WTC11 (cell line): ENCODE measurements at regions not wholly inside any gene's neighbourhood (a gene's known extent, or its start where the extent isn't known, plus 50 kb on each side); places are given as distances from the start of the nearest gene placed in this dataset.

ENCODE experiments used
- ATAC-seq: fragments of 200-7000 bp; cut with Tn5 transposase; 2 replicates; pipeline ENCODE4 v1.10.0; 2021; ENCODE audit warnings: mild to moderate bottlenecking, moderate library complexity
- CTCF ChIA-PET: fragments of 300-600 bp; sonication (Branson Sonifier 250); formaldehyde crosslinking; loops from one replicate; lab custom pipeline; 2021; ENCODE audit warnings: antibody characterized with exemption; lab: Charles Lee
- POLR2A ChIA-PET: fragments of 350-600 bp; sonication (Branson Sonifier 250); formaldehyde crosslinking; loops from one replicate; lab custom pipeline; 2021; ENCODE audit warnings: antibody characterized with exemption; lab: Charles Lee
- DNase-seq: peaks from one replicate; pipeline ENCODE4 v3.0.0; 2021; ENCODE audit warnings: low spot score
- H3K27ac Mint-ChIP-seq: 2 replicates; pipeline ENCODE4 v1.8.0; 2021; ENCODE audit warnings: mixed read lengths
- H3K27me3 Mint-ChIP-seq: 2 replicates; pipeline ENCODE4 v1.8.0; 2021; ENCODE audit warnings: low read depth, mild to moderate bottlenecking, moderate library complexity, mixed read lengths
- H3K36me3 Mint-ChIP-seq: 2 replicates; pipeline ENCODE4 v1.8.0; 2021; ENCODE audit warnings: mixed read lengths
- H3K4me1 Mint-ChIP-seq: 2 replicates; pipeline ENCODE4 v1.8.0; 2022; ENCODE audit warnings: mixed read lengths
- H3K4me3 Mint-ChIP-seq: 2 replicates; pipeline ENCODE4 v1.8.0; 2021; ENCODE audit warnings: mild to moderate bottlenecking, moderate library complexity, mixed read lengths
- H3K9me3 Mint-ChIP-seq: 2 replicates; pipeline ENCODE4 v1.8.0; 2021; ENCODE audit warnings: mixed read lengths
- ARID4B ChIP-seq: sonication (generic); formaldehyde crosslinking; IDR thresholded peaks from 2 replicates; pipeline ENCODE4 v1.8.0; 2023; ENCODE audit warnings: missing genetic modification reagents, mild to moderate bottlenecking, borderline replicate concordance
- ATF6 ChIP-seq: sonication (generic); formaldehyde crosslinking; IDR thresholded peaks from 2 replicates; pipeline ENCODE4 v1.8.1; 2023; ENCODE audit warnings: mild to moderate bottlenecking, missing genetic modification reagents
- CTCF ChIP-seq: fragments of 200-600 bp; IDR thresholded peaks from 2 replicates; pipeline ENCODE4 v1.8.0; 2022; ENCODE audit warnings: antibody characterized with exemption
- E2F4 ChIP-seq: sonication (generic); formaldehyde crosslinking; IDR thresholded peaks from 2 replicates; pipeline ENCODE4 v1.8.1; 2022; ENCODE audit warnings: low read depth, mild to moderate bottlenecking, moderate library complexity, missing genetic modification reagents, borderline replicate concordance
- E2F5 ChIP-seq: sonication (generic); formaldehyde crosslinking; IDR thresholded peaks from 2 replicates; pipeline ENCODE4 v1.8.1; 2022; ENCODE audit warnings: mild to moderate bottlenecking, moderate library complexity, missing genetic modification reagents
- IRF1 ChIP-seq: sonication (generic); formaldehyde crosslinking; IDR thresholded peaks from 2 replicates; pipeline ENCODE4 v1.8.0; 2023; ENCODE audit warnings: missing genetic modification reagents
- IRF2 ChIP-seq: sonication (generic); formaldehyde crosslinking; IDR thresholded peaks from 2 replicates; pipeline ENCODE4 v1.8.0; 2022; ENCODE audit warnings: low read depth, missing genetic modification reagents, borderline replicate concordance
- KAT7 ChIP-seq: sonication (generic); formaldehyde crosslinking; IDR thresholded peaks from 2 replicates; pipeline ENCODE4 v1.8.1; 2023; ENCODE audit warnings: missing genetic modification reagents, mild to moderate bottlenecking, borderline replicate concordance
- NFE2L1 ChIP-seq: sonication (generic); formaldehyde crosslinking; IDR thresholded peaks from 2 replicates; pipeline ENCODE4 v1.8.1; 2023; ENCODE audit warnings: missing genetic modification reagents
- NR1H2 ChIP-seq: sonication (generic); formaldehyde crosslinking; IDR thresholded peaks from 2 replicates; pipeline ENCODE4 v1.9.0; 2021; ENCODE audit warnings: mild to moderate bottlenecking, moderate library complexity, missing genetic modification reagents
- NR3C1 ChIP-seq: sonication (generic); formaldehyde crosslinking; conservative IDR thresholded peaks from 2 replicates; pipeline ENCODE4 v1.8.1; 2023; ENCODE audit warnings: low read depth, mild to moderate bottlenecking, missing genetic modification reagents
- STAT6 ChIP-seq: sonication (generic); formaldehyde crosslinking; conservative IDR thresholded peaks from 2 replicates; pipeline ENCODE4 v1.8.1; 2023; ENCODE audit warnings: mild to moderate bottlenecking, low read depth, missing genetic modification reagents, moderate library complexity
- TEAD1 ChIP-seq: sonication (generic); formaldehyde crosslinking; IDR thresholded peaks from 2 replicates; pipeline ENCODE4 v1.8.0; 2022; ENCODE audit warnings: mild to moderate bottlenecking, missing genetic modification reagents
- USF1 ChIP-seq: sonication (generic); formaldehyde crosslinking; IDR thresholded peaks from 2 replicates; pipeline ENCODE4 v1.8.0; 2022; ENCODE audit warnings: mild to moderate bottlenecking, missing genetic modification reagents
- ZMAT4 ChIP-seq: fragments of 250-450 bp; sonication (Bioruptor Pico); IDR thresholded peaks from 2 replicates; pipeline ENCODE4 v1.9.0; 2021; ENCODE audit warnings: mild to moderate bottlenecking
- ZNF219 ChIP-seq: sonication (generic); formaldehyde crosslinking; IDR thresholded peaks from 2 replicates; pipeline ENCODE4 v1.8.0; 2023; ENCODE audit warnings: missing genetic modification reagents, mild to moderate bottlenecking, borderline replicate concordance
- ZNF232 ChIP-seq: sonication (generic); formaldehyde crosslinking; IDR thresholded peaks from 2 replicates; pipeline ENCODE4 v1.8.0; 2022; ENCODE audit warnings: mild to moderate bottlenecking, missing genetic modification reagents

GRCh38 chr6:139833592-139833991 is 459.1 kb upstream of the CITED2 start:
- Mint-ChIP-seq H3K9me3 (peaks cover 5% of the 10 kb centered on the region), H3K27me3 (no peaks in the 10 kb centered on the region), H3K36me3 (no peaks in the 10 kb centered on the region), H3K27ac (no peak overlapping the region), H3K4me1 (no peaks in the 10 kb centered on the region), H3K4me3 (no peak overlapping the region)
- CTCF ChIA-PET = no interaction called here
- TF ChIP-seq IRF2 (CRISPR knock-in tag) (no peak), ZMAT4 (CRISPR knock-in tag) (no peak), NR3C1 (CRISPR knock-in tag) (no peak), ARID4B (CRISPR knock-in tag) (no peak), NFE2L1 (CRISPR knock-in tag) (no peak), TEAD1 (CRISPR knock-in tag) (no peak), E2F4 (CRISPR knock-in tag) (no peak), NR1H2 (CRISPR knock-in tag) (no peak)
- POLR2A ChIA-PET = no interaction called here
- ATAC-seq = no peak
- DNase-seq = no peak

- H3K4me1 Mint-ChIP-seq = no peaks in the 10 kb centered on the region
- POLR2A ChIA-PET = no interaction called here
- no peak for TF ChIP-seq ATF6
- TF ChIP-seq ZNF219 = no peak
- no peak for TF ChIP-seq CTCF
- TF ChIP-seq STAT6 (CRISPR knock-in tag) = no peak
- TF ChIP-seq ZNF232 = no peak
- no peak for TF ChIP-seq KAT7
- TF ChIP-seq E2F5 (CRISPR knock-in tag) = no peak
- TF ChIP-seq USF1 = no peak
- TF ChIP-seq IRF1 (CRISPR knock-in tag) = no peak
Measured at GRCh38 chr6:139832493-139833305, 458.3 kb upstream of the CITED2 start.

More at GRCh38 chr6:139832493-139833305, 458.3 kb upstream of the CITED2 start:
- H3K4me3 Mint-ChIP-seq = no peak overlapping the region
- no peak for ATAC-seq
- CTCF ChIA-PET = no interaction called here
- H3K27ac Mint-ChIP-seq = no peak overlapping the region
- no peak for DNase-seq
- H3K9me3 Mint-ChIP-seq = peaks cover 3% of the 10 kb centered on the region; the same call in 1 of the 2 replicates
- no peaks in the 10 kb centered on the region for H3K27me3 Mint-ChIP-seq
- no peaks in the 10 kb centered on the region for H3K36me3 Mint-ChIP-seq
